Posterior vena cava (tissue), 2 donors: ENCODE measurements at regions not wholly inside any gene's neighbourhood (a gene's known extent, or its start where the extent isn't known, plus 50 kb on each side); places are given as distances from the start of the nearest gene placed in this dataset.

ENCODE experiments used
- DNase-seq: peaks from one replicate; pipeline ENCODE4 v3.0.0-alpha.2; 2020; ENCODE audit warnings: low spot score
- intact Hi-C, 2 donors: fragments of 100-400 bp; cut with DNase I; formaldehyde crosslinking; loops; one replicate each; pipeline versions ENCODE4 v1.14.1 to v1.14.2; 2022 to 2023
- donor health status: DM: yes; HTN: yes; CAD: no.
- donor health status: DM: yes; HTN: yes; CAD: no.

DNA sequence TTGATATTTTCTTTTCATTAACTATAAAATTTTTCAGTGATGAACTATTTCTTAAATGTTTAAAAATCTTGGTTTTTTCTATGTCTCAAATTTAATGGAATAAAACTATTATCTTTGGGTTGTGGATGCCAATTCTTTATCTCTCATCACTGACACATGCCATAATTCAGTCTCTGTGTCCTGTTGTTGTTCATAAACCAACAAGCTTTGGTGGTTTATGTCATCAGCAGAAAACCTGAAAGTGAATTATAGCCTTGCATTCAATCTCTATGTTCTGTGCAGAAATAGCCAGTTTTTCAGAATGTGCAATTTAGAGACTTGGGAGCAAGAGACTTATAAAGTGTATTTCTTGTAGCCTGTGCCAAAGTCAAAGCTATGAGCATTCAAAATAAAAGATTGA is 462.6 kb upstream of the ADGRL4 start:
- DNase-seq = no peak
- intact Hi-C loops = no loop called here

DNA sequence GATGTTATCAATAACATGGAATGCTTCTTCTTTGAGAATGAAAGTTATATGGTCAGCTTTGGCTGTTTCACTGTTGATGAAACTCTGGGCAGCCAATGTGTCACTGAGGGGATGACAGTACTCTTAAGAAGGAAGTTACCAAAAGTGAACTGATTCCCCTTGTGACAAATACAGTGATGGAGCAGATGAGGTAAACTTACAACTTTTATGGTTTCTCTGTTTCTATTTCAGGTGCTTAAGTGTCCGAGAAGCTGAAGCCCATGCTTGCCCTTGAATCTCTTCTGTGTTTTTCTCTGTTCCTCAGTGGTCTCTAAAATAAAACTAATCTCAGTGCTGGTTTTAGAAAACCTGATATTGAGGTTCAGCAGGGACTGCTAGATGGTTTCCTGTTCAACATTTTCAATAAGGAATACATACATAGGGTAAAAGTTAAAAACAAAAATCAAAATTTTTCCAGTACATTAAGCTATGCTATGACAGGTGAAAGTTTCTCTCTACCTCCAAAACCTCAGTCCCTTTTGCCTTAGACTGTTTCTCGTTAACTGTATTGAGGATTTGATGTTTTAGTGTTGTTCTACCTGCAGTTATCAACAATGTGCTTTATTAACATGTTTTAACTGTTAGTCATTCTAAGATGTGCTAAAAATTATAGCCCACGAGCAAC is 454.4 kb upstream of the ADGRL4 start:
- intact Hi-C loops = no loop called here
- DNase-seq = no peak

DNA sequence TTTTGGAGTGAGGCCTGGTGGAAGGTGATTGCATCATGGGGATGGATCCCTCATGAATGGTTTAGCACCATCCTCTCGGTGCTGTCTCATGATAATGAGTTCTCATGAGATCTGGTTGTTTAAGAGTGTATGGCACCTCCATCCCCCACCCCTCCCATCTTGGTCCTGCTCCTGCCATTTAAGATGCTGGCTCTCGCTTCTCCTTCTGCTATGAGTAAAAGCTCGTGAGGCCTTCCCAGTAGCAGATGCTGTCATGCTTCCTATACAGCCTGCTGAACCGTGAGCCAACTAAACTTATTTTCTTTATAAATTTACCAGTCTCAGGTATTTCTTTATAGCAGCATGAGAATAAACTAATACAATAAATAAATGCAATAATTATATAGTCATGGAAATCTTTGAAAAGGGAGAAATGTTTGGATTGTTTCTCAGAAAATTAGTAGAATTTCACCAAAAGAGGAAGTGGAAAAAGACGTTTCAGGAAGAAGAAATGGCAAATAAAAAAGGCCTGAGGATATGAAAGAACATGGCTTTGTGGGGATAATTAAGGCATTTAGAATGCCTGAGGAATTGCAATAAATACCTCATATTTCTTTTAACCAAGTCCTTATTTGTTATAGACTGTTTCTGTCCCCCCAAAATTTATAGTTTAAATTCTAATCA is 451.2 kb upstream of the ADGRL4 start:
- intact Hi-C loops = no loop called here
- DNase-seq = no peak

DNA sequence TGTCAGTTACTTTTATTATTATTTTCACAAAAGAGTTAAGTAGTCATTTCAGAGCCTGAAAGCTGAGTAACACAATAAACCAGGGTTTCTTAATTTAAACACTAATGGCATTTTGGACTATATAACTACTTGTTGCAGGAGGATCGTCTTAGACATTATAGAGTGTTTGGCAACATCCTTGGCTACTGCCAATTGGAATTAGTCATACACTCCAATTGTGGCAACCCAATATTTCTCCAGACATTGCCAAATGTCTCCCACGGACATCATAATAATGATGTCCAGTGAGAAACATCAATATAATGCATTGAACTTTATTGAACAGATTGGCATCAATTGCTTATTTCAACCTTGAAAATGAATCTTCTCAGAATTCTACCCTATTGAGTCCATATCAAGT is 441.9 kb upstream of the ADGRL4 start:
- intact Hi-C loops = no loop called here
- no peak for DNase-seq

DNA sequence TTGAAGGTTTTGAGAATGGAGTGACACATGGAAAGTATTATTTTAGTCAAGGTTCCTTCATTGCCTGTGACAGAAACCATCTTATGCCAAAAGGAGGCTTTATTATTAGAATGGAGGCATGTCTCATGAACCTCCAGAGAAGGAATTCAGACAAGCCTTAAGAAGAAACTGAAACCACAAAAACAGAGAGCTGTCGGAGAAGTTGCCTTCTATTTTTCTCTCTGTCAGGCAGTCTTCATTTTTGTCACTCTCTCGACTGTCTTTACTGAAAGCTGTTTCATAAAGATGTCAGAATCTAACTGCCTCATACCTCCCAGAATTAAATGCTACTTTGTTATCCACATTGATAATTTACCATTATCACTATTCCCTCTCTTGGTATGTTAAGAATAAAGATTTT is 434.7 kb upstream of the ADGRL4 start:
- intact Hi-C loops = no loop called here

DNA sequence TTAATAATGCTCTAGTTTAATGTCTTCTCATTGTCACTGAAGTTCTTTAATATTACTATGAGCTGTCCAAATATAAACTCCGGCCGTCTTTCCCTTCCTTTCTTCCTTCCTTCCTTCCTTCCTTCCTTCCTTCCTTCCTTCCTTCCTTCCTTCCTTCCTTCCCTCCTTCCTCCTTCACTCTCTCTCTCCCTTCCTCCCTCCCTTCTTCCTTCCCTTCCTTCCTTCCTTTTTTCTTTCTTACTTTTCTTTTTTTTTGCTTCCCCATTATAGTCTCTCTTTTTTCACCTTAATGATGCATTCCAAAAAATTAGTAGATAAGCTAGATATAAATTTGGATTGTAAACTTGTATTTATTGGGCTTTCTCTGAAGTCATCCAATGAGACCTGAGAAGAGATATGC is 431.0 kb upstream of the ADGRL4 start:
- no peak for DNase-seq
- intact Hi-C loops = no loop called here

More for the DNA sequence above, 434.7 kb upstream of the ADGRL4 start:
- DNase-seq = no peak

DNA sequence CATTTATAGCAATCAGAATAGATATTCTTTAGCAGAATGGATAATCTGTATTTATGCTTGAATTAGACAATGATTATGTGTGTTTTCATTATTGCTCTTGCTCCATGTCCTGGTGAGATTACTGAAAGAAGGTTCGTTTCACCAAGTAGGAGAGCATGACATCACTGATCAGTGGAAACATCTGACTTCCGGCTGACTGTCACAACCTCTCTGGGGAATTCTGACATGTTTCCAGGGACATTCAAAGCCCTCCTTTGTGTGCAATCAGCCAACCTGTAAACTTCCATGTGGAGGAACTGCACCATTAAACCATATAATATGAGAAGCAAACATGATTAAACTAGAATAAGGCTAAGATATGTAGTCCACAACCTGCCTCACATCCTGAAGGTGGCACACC is 424.8 kb upstream of the ADGRL4 start:
- no peak for DNase-seq
- intact Hi-C loops = no loop called here

DNA sequence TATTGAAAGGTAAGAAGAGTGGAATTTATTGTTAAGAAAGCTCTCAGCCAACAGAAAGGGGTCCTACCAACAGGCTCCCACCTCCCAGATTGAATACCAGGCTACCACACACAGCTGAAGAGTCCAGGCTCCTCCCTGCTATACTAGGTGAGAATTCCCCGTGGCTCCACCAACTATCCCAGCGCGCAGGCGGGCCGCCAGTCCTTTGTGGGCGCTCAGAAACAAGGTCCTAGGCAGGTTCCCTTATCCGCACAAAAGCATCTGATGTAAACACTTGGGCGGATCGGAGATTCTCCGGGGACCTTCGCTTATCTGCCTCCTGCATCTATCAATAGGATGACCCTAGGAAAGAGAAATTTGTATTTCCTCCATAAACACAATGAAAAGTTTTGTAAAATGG is 423.9 kb upstream of the ADGRL4 start:
- no peak for DNase-seq
- intact Hi-C loops = no loop called here

DNA sequence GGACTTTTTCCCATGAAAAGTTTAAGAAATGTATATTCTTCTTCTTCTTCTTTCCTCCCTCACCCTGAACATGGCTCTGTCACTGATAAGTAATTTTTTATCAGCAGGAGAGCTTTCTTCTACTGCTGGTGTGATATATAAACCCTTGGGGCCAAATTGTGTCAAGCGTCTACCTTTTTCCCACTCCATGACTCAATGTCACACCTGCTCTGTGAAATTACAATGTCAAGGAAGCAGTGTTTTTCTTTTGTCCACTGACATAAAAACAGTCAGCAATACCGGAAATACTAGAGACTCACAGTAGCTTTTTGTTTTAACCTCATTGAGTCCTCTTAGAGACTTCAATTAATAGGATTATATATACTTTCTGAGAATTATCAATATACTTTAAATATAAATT is 416.2 kb upstream of the ADGRL4 start:
- DNase-seq = no peak
- intact Hi-C loops = no loop called here

DNA sequence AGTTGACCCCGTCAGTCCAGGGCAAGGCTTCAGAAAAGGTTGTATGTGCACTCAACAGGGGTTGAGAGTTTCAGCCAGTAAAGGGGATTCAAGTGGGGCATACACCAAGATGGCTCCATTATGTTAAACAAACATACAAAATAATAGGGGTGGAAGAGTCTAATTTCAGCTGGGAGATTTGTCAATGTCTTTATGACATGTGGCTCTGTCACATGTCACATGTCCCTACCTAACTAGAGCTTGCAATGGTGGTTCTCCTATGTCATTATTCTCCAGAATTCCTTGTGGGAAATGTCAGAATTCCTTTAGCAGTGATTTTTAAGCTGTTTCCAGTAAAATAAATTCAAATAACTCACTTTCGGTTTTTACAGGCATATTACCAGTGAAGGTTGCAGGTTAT is 392.0 kb upstream of the ADGRL4 start:
- no peak for DNase-seq
- intact Hi-C loops = no loop called here

DNA sequence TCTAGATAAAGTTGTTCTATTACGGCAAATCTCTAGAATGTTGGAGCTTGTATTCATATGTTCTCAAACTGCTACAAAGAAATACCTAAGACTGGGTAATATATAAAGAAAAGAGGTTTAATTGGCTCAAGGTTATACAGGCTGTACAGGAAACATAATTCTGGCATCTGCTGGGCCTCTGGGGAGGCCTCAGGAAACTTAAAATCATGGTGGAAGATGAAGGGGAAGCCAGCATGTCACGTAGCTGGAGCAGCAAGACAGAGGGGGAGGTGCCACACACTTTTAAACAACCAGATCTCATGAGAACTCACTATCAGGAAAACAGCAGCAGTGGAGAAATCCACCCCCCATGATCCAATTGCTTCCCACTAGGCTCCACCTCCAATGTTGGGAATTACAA is 390.4 kb upstream of the ADGRL4 start:
- intact Hi-C loops = no loop called here
- DNase-seq = no peak

DNA sequence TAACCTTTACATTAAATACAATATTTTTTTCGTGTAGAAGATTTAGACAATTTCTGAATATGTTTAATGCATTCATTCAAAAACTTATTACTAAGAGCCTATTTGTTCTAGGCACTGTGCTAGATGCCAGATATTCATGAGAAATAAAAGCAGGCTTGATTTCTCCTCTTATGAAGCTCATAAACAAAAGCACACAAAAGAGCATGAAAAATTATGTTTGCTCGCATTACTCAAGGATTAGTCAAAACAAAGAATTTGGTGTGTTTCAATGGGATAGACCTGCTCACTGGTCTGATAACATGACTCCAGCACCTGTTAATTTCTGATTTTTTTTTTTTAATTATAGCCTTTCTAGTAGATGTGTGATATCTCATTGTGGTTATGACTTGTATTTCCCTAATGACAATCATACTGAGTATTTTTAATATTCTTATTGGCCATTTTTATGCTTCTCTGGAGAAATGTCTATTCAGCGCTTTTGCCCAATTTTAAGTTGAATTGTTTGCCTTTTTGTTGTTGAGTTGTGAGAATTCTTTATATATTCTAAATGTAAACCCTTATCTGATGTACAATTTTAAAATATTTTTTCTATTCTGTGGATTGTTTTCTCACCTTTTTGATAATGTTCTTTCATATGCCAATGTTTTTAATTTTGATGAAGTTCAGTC is 382.3 kb upstream of the ADGRL4 start:
- DNase-seq = no peak
- intact Hi-C loops = no loop called here

DNA sequence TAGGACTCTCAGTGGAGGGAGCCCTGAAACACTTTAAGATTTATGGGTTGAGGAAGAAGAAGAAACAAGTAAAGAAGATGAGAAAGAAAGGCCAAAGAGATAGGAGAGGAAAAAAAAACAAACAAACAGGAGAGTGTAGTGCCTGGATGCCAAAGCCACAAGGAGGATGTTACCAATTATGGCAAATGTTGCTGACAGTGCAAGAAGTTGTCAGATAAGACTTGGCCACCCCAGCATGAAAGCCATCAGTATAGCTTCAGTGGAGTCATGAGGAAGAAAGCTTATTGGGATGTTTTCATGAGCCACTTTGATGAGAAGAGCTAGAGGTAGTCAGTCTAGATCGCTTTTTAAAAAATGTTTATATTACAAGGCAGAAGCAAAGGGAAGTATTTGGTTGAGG is 380.2 kb upstream of the ADGRL4 start:
- no peak for DNase-seq
- intact Hi-C loops = no loop called here

DNA sequence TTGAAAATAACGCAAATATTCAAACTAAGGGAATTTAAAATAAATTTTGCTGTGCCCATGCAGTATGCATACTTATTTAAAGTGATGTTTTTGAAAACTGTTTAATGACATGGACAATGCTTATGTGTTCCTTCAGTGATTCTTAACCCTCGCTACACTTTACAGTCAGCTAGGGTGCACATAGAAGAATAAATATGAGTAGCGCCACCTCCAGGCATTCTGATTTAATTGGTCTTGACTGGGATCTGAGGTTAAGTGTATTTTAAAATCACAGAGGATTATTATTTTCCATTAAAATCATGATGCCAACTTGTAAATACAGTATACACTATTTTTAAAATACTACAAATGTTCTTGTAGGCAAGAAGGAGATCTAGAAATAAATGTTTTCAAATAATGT is 373.5 kb upstream of the ADGRL4 start:
- intact Hi-C loops = no loop called here
- DNase-seq = no peak

DNA sequence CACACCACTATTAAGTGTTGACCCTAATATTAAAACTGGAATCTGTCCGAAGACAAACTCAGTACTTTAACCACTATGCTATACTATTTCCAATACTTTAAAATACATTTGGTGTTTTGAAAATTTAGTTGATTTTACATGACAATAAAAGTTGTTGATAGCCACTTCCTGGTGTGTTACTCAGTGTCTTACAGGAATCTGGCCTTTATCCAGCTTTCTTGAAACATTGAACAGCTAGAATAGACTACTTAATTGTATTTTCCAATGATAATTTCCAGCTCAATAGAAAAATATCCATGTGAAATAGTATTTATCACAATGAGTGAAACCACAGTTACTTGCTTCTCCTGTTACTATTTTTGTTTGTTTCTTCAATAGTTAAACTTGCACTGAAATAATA is 369.6 kb upstream of the ADGRL4 start:
- intact Hi-C loops = loop anchor here in 1 of 2 donors (10.0 kb wide), 1 partner anchor 1741 kb away; no protein-coding TSS in a partner anchor
- no peak for DNase-seq

DNA sequence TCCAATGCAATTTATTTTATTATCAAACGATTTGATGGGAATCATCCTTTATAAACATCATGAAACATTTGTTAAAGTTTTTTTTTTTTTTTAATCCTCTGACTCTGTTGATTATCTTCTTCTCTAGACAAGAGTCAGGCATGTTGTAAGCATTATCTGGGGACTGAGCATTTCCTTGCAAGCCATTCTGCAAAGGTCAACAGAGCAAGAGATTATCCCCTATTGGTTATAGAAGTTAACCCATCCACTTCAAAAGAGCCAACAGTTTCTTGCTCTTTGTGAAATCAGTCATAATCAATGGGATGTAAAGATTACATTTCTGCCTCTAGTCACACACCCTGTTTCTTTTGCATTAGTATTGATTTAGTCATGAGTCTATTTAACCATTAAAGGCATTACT is 368.8 kb upstream of the ADGRL4 start:
- intact Hi-C loops = loop anchor here in 1 of 2 donors (10.0 kb wide), 1 partner anchor 1741 kb away; no protein-coding TSS in a partner anchor
- DNase-seq = no peak

DNA sequence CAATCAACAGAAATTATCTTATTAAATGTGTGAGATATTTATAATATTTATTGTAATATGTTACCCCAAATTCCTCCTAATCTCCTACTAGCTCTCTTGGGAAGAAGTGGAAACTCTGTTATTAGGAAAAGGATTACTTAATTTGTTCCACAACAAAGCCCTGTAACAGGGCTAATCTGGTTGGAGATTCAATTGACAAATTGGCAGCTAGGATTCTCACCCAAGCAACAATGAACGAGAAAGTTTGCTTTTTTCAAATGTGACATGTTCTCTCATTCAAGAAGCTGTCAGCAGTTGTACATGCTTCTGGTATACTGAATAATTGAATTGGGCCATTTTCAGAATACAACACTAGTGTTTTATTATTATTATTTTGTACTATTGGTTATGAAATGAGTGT is 367.9 kb upstream of the ADGRL4 start:
- intact Hi-C loops = loop anchor here in 1 of 2 donors (10.0 kb wide), 1 partner anchor 1740 kb away; no protein-coding TSS in a partner anchor
- no peak for DNase-seq

DNA sequence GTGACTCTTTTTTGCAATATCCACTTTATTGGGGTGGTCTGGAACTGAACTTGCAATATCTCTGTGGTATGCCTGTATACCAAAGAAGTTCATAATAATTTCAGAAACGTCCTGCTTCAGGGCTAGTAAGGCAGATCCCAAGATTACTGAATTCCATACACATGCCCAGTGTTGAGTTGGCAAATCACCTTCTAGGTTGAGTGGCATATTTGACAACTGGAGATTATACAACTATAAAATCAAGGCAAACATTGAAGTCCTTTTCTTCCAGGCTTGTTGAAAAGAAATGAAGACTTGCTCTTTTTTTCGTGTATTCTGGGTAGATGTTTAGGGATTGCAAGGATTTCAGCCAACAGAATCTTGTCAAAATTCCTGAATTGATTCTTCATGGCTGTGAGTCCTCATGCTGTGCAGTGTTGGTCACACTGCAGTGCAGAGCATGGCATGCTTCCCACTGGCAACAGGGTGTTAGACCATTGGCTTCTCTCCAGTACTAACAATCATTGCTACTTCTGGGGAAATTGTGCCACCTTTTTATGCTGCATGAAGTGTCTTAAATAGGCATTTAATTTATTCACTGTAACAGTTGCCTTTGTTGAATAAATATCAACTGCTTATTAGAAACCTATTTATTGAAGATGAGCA is 367.1 kb upstream of the ADGRL4 start:
- intact Hi-C loops = loop anchor here in 1 of 2 donors (10.0 kb wide), 1 partner anchor 1739 kb away; no protein-coding TSS in a partner anchor
- DNase-seq = no peak

DNA sequence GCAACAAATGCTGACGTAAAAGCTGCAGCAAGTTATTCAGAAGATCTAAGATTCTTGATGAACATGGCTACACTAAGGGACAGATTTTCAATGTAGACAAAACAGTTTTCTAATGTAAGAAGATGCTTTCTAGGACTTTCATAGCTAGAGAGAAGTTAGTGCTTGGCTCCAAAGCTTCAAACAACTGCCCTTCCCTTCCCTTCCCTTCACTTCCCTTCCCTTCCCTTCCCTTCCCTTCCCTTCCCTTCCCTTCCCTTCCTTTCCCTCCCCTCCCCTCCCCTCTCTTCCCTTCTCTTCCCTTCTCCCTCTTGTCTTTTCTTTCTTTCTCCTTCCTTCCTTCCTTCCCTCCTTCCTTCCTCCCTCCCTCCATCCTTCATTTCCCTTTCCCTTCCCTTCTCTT is 365.3 kb upstream of the ADGRL4 start:
- DNase-seq = no peak
- intact Hi-C loops = loop anchor here in 1 of 2 donors (10.0 kb wide), 1 partner anchor 1737 kb away; no protein-coding TSS in a partner anchor

DNA sequence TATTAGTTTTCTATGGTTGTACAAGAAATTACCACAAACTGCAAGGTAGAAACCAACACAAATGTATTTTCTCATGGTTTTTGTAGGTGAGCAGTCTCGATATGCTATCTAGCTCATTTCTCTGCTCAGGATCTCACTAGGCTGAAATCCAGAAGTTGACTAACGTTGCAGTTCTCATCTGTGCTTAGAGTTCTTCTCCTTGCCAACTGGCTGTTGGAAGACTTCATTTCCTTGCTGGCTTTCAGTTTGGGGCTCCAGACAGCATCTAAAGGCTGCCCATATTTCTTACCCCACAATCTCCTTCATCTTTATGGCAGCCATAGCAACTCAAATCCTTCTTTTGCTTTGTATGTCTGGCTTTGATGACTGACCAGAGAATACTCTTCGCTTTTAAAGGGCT is 362.6 kb upstream of the ADGRL4 start:
- DNase-seq = no peak
- intact Hi-C loops = no loop called here
